Muscle of leg (tissue), 3 donors: ENCODE measurements at regions not wholly inside any gene's neighbourhood (a gene's known extent, or its start where the extent isn't known, plus 50 kb on each side); places are given as distances from the start of the nearest gene placed in this dataset.

Experiments used
- DNase-seq: peaks from one replicate; pipeline ENCODE4 v3.0.0; 2013
- H3K27ac ChIP-seq: one replicate; pipeline ENCODE4 v1.5.1; 2013; ENCODE audit warnings: mild to moderate bottlenecking, low read length, control low read depth
- H3K27me3 ChIP-seq: one replicate; pipeline ENCODE4 v1.6.1; 2013; ENCODE audit warnings: low read length; ENCODE audit not compliant: control insufficient read depth, insufficient read depth
- H3K36me3 ChIP-seq: one replicate; pipeline ENCODE4 v1.6.1; 2013; ENCODE audit warnings: low read length; ENCODE audit not compliant: control insufficient read depth, insufficient read depth
- H3K4me1 ChIP-seq: one replicate; pipeline ENCODE4 v1.6.1; 2013; ENCODE audit warnings: low read length; ENCODE audit not compliant: control insufficient read depth, insufficient read depth
- H3K4me3 ChIP-seq: one replicate; pipeline ENCODE4 v1.5.1; 2013; ENCODE audit warnings: low read length, control low read depth
- H3K9me3 ChIP-seq: replicated peaks from 2 replicates; pipeline ENCODE4 v1.6.1; 2013; ENCODE audit warnings: low read depth, low read length; ENCODE audit not compliant: control insufficient read depth
- WGBS: methylation state at CpG from one replicate; pipeline ENCODE4 v1.1.5; 2013; ENCODE audit warnings: missing lambda C conversion rate; ENCODE audit not compliant: insufficient coverage; 5-methylcytosine and 5-hydroxymethylcytosine counted together

- Histone ChIP-seq H3K27ac (no peak overlapping the region), H3K36me3 (no peaks in the 10 kb centered on the region), H3K27me3 (peaks cover 5% of the 10 kb centered on the region), H3K9me3 (no peaks in the 10 kb centered on the region), H3K4me1 (peaks cover 4% of the 10 kb centered on the region), H3K4me3 (no peak overlapping the region)
- DNase-seq, result no peak
- WGBS, result 59% methylated on average over 3 of the region's 3 CpGs
Measured at GRCh38 chr2:67851016-67851415, 211.8 kb downstream of the C1D start.

DNA sequence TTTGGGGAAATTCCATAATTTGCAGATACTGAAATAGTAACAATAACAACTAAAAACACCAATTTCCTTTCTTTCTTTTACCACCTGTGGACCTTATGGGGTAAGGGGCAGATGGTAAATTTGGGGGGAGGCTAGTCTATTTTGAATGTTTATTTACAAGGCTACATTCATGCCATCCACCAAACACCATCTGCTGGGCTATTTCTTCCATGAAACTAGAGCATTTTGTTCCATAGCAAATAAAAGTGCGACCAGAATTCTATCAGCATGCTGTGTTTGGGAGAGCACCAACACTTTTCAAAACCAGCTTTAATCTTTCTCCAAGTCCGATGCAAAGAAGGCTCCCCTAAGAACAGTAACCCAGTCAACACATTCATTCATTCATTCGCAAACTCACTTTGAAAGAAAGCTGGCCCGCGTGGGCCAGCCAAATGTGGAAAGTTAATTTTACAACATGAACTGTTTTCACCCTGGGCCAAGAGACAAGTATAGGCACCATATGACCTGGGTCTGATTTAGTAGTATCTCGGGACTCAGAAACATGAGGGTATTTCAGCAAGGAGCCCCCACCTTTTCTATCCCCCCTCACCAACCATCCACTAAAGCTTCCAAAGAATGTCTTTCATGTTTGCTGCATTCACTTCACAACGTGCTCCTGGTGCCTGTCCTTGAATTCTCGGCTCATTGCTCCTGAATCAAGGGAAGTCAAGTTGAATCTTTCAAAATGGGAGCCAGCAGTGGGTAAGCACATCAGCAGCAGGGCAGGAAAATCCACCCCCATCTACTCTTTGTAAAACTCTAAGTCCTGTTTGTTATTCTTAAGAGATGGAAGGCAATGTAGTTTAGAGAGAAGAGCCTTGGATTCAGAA, 210.6 kb downstream of the C1D start:
- peak; percentile 29 for DNase-seq
- WGBS, result 37% methylated on average over 3 of the region's 8 CpGs
- peaks cover 3% of the 10 kb centered on the region for H3K27me3 ChIP-seq

DNA sequence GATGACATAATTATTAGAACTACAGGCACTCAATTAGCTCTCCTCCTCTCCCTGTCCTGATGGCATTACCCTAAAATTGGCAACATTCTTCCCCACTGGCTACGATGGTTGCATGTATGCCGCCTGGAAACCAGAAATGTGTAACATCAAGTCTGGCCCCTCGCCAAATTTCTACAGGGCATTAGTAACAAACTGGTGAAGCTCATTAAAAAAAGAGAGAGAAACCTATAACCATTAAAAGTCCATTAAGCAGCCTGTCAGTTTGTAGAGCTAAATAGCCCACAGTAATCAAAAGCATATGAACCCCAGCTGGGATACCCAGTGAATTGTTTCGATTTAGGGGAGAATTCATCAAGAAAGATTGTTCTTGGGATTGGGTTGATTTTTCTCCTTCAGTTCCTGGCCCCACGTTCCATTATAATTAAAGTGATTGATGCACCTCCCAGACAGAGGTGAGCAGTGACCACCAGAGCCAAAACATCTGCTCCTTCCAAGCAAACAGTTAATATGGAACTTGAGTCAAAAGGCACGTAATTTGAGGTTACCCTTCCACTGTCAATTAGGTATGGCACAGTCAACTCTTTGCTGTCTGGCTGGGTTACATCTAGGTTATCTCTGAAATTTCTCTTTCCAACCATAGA, 208.6 kb downstream of the C1D start:
- no peaks in the 10 kb centered on the region for H3K9me3 ChIP-seq
- no peak overlapping the region for H3K27ac ChIP-seq
- peaks cover 8% of the 10 kb centered on the region for H3K27me3 ChIP-seq
- no peaks in the 10 kb centered on the region for H3K36me3 ChIP-seq
- no peak for DNase-seq
- H3K4me1 ChIP-seq, result no peaks in the 10 kb centered on the region
- 40% methylated on average over 1 of the region's 6 CpGs for WGBS
- no peak overlapping the region for H3K4me3 ChIP-seq

More for the DNA sequence above, 210.6 kb downstream of the C1D start:
- H3K36me3 ChIP-seq, result no peaks in the 10 kb centered on the region
- no peaks in the 10 kb centered on the region for H3K9me3 ChIP-seq
- no peak overlapping the region for H3K4me3 ChIP-seq
- no peak overlapping the region for H3K27ac ChIP-seq
- H3K4me1 ChIP-seq, result no peaks in the 10 kb centered on the region

- no peaks in the 10 kb centered on the region for H3K9me3 ChIP-seq
- no peaks in the 10 kb centered on the region for H3K4me1 ChIP-seq
- H3K4me3 ChIP-seq, result no peak overlapping the region
- H3K36me3 ChIP-seq, result no peaks in the 10 kb centered on the region
- no peak for DNase-seq
- peaks cover 8% of the 10 kb centered on the region for H3K27me3 ChIP-seq
- no CpG with 5 or more reads among the region's 1 CpG for WGBS
- H3K27ac ChIP-seq, result no peak overlapping the region
Measured at GRCh38 chr2:67854798-67855197, 208.0 kb downstream of the C1D start.

- WGBS, result 70% methylated on average over 1 of the region's 3 CpGs
- H3K9me3 ChIP-seq, result no peaks in the 10 kb centered on the region
- DNase-seq, result no peak
- no peak overlapping the region for H3K4me3 ChIP-seq
- peaks cover 8% of the 10 kb centered on the region for H3K27me3 ChIP-seq
- no peaks in the 10 kb centered on the region for H3K4me1 ChIP-seq
- H3K36me3 ChIP-seq, result no peaks in the 10 kb centered on the region
- H3K27ac ChIP-seq, result no peak overlapping the region
Measured at GRCh38 chr2:67856866-67857265, 205.9 kb downstream of the C1D start.

GRCh38 chr2:67857836-67858235, 205.0 kb downstream of the C1D start:
- no peak for DNase-seq
- no peak overlapping the region for H3K4me3 ChIP-seq
- no peaks in the 10 kb centered on the region for H3K36me3 ChIP-seq
- H3K9me3 ChIP-seq, result no peaks in the 10 kb centered on the region
- H3K27me3 ChIP-seq, result peaks cover 5% of the 10 kb centered on the region
- 61% methylated on average over 3 of the region's 4 CpGs for WGBS
- no peak overlapping the region for H3K27ac ChIP-seq
- H3K4me1 ChIP-seq, result no peaks in the 10 kb centered on the region

DNA sequence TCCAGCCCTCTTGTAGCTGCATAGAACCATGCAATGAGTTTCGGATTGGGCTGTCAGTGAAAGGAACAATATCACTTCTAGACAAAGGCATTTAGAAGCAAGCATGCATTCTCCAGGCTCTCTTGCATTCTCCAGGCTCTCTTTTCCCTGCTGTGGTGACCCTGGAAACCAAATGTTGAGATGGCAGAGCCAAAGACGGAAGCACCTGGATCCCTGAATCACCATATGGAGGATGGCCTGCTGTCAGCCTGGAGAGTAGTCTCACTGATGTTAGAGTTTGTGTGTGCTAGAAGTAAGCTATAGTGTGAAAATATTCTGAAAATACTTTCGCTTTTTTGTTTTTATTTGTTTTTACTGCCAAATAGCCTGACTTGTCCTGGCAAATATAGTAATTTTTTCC, 203.9 kb downstream of the C1D start:
- DNase-seq, result no peak
- no peak overlapping the region for H3K4me3 ChIP-seq
- no peaks in the 10 kb centered on the region for H3K36me3 ChIP-seq
- WGBS, result no CpG with 5 or more reads among the region's 3 CpGs
- H3K27ac ChIP-seq, result no peak overlapping the region
- no peaks in the 10 kb centered on the region for H3K4me1 ChIP-seq
- peaks cover 5% of the 10 kb centered on the region for H3K27me3 ChIP-seq
- H3K9me3 ChIP-seq, result no peaks in the 10 kb centered on the region

- H3K27me3 ChIP-seq, result no peaks in the 10 kb centered on the region
- no peak for DNase-seq
- H3K4me1 ChIP-seq, result peaks cover 2% of the 10 kb centered on the region
- no peak overlapping the region for H3K27ac ChIP-seq
- H3K4me3 ChIP-seq, result no peak overlapping the region
- WGBS, result 38% methylated on average over 2 of the region's 3 CpGs
- H3K9me3 ChIP-seq, result no peaks in the 10 kb centered on the region
- H3K36me3 ChIP-seq, result no peaks in the 10 kb centered on the region
Measured at GRCh38 chr2:67865917-67866316, 196.9 kb downstream of the C1D start.

DNA sequence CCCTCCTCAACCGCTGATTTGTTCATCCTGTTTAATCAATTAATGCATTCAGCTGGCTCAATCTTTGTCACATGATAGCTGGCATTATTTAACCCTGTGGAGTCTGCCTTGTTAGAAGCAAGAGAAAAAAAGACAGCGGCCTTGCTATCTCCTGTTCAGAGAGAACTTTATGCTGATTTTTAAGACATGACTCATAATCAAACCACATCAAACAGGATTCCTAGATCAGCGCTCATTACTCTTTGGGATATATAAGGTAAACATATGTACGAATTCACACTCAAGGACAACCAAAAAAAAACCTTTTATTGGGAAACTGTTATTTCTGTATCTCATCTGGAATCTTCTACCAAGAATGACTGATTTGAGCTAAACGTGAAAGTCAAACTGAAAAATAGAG, 195.1 kb downstream of the C1D start:
- peaks cover 3% of the 10 kb centered on the region for H3K27me3 ChIP-seq
- no peak overlapping the region for H3K27ac ChIP-seq

GRCh38 chr2:67871686-67872412, 191.0 kb downstream of the C1D start:
- Histone ChIP-seq H3K9me3 (no peaks in the 10 kb centered on the region), H3K27me3 (peaks cover 3% of the 10 kb centered on the region), H3K36me3 (no peaks in the 10 kb centered on the region), H3K4me1 (no peaks in the 10 kb centered on the region), H3K27ac (no peak overlapping the region), H3K4me3 (no peak overlapping the region)
- DNase-seq, result peak; percentile 22
- WGBS, result 7% methylated on average over 5 of the region's 13 CpGs

More for the DNA sequence above, 195.1 kb downstream of the C1D start:
- Histone ChIP-seq H3K36me3 (no peaks in the 10 kb centered on the region), H3K9me3 (no peaks in the 10 kb centered on the region), H3K4me1 (peaks cover 2% of the 10 kb centered on the region), H3K4me3 (no peak overlapping the region)
- WGBS, result 60% methylated on average over 1 of the region's 5 CpGs
- no peak for DNase-seq
